ENCODE measurements at regions not wholly inside any gene's neighbourhood (a gene's known extent, or its start where the extent isn't known, plus 50 kb on each side); places are given as distances from the start of the nearest gene placed in this dataset.

DNA sequence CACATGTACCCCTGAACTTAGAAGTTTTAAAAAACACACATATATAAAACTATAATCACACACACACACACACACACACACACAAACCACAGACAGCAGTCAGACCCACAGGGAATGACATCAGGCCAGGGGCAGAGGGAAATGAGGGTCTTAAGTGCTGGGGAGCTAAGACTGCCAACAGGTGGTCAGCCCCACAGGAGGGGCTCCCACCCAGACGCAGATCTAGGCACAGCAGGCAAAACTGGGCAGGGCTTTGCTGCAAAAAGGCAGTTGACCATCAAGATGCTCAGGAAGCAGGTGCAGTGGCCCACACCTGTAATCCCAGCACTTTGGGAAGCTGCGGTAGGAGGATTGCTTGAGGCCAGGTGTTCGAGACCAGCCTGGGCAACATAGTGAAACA is 121.0 kb upstream of the LSM14A start:
- no peak for DNase-seq (ENCODE audit: low spot score in 2 of 2)
- H3K36me3 ChIP-seq = no peaks in the 10 kb centered on the region
- H3K9me3 ChIP-seq = no peaks in the 10 kb centered on the region
- no peaks in the 10 kb centered on the region for H3K27me3 ChIP-seq
- H3K27ac ChIP-seq = no peak overlapping the region
- WGBS, 2 donors = 74 to 81% methylated on average over 3 of the region's 3 CpGs
- TF ChIP-seq POLR2A (IDR thresholded peaks at IDR 0.05) = no peak
- TF ChIP-seq, protein P1, sequence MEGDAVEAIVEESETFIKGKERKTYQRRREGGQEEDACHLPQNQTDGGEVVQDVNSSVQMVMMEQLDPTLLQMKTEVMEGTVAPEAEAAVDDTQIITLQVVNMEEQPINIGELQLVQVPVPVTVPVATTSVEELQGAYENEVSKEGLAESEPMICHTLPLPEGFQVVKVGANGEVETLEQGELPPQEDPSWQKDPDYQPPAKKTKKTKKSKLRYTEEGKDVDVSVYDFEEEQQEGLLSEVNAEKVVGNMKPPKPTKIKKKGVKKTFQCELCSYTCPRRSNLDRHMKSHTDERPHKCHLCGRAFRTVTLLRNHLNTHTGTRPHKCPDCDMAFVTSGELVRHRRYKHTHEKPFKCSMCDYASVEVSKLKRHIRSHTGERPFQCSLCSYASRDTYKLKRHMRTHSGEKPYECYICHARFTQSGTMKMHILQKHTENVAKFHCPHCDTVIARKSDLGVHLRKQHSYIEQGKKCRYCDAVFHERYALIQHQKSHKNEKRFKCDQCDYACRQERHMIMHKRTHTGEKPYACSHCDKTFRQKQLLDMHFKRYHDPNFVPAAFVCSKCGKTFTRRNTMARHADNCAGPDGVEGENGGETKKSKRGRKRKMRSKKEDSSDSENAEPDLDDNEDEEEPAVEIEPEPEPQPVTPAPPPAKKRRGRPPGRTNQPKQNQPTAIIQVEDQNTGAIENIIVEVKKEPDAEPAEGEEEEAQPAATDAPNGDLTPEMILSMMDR (IDR thresholded peaks at IDR 0.05) = no peak
- no peak for TF ChIP-seq EP300 (IDR thresholded peaks at IDR 0.05)
- H3K4me1 ChIP-seq = no peaks in the 10 kb centered on the region
- H3K4me3 ChIP-seq = no peak overlapping the region

DNA sequence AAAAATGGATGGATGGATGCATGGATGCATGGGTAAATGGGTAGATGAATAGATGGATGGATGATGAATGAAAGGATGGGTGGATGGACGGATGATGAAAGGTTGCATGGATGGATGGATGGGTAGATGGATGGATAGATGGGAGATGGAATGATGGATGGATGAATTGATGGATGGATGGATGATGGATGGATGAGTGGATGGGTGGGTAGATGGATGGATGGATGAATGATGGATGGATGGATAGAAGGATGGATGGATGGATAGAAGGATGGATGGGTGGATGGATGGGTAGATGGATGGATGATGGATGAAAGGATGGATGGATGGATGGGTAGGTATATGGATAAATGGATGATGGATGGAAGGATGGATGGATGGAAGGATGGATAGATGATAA is 115.1 kb upstream of the LSM14A start:
- no peaks in the 10 kb centered on the region for H3K36me3 ChIP-seq
- TF ChIP-seq EP300 (IDR thresholded peaks at IDR 0.05) = no peak
- no peak for TF ChIP-seq POLR2A (IDR thresholded peaks at IDR 0.05)
- TF ChIP-seq, protein P1 (IDR thresholded peaks at IDR 0.05) = no peak
- H3K27ac ChIP-seq = no peak overlapping the region
- H3K4me1 ChIP-seq = no peaks in the 10 kb centered on the region
- no peak overlapping the region for H3K4me3 ChIP-seq
- no peaks in the 10 kb centered on the region for H3K9me3 ChIP-seq
- H3K27me3 ChIP-seq = no peaks in the 10 kb centered on the region
- 94 to 96% methylated on average over 1 of the region's 1 CpG for WGBS, 2 donors
- no peak for DNase-seq (ENCODE audit: low spot score in 2 of 2)

DNA sequence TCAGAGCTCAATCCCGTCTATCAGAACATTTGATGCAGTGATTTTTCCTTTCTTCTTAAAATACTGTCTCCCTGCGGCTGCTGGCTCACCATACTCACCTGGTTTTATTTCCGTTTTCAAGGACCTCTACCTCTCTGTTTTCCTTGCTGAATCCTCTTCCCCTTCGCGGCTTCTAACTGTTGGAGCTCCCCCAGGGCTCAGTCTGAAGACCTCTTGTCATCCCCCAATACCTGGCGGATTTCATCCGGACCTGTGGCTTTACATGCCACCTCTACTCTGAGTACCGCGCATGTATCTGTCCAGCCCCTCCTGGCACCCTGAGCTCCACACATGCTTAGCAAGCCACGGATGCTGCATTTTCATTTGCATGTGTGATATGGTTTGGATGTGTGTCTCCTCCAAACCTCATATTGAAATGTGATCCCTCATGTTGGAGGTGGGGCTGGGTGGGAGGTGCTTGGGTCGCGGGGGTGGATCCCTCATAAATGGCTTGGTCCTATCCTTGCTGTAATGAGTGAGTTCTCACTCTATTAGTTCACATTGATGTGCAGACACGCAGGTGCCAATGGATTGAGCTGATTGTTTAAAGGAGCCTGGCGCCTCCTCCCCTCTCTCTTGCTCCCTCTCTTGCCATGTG is 106.2 kb upstream of the LSM14A start:
- Histone ChIP-seq H3K36me3 (no peaks in the 10 kb centered on the region), H3K4me3 (no peak overlapping the region), H3K27ac (no peak overlapping the region), H3K9me3 (no peaks in the 10 kb centered on the region), H3K27me3 (peaks cover 0 to 3% of the 10 kb centered on the region in 2 donors), H3K4me1 (no peaks in the 10 kb centered on the region)
- no peak for DNase-seq (ENCODE audit: low spot score in 2 of 2)
- WGBS, 2 donors = 28 to 54% methylated on average over 14 of the region's 14 CpGs
- TF ChIP-seq POLR2A (IDR thresholded peaks at IDR 0.05) = no peak
- no peak for TF ChIP-seq EP300 (IDR thresholded peaks at IDR 0.05)

DNA sequence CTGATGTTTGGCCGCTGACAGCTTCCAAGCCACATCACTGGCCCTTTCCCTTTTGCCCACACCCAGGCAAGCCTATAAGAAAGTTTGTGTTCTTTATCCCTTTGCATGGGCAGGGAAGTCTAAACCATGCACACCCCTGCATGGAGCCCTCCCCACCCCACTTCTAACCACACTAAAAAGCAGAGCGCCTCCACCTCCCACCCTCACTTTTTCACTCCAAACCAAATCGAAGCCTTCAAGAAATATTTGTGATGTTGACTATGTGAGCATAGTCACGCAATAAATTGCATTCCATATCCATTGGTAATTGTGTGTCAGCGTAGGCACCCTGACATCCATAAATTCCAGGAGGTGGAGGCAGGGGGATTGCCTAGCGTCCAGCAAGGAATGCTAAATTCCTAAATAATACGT is 104.4 kb upstream of the LSM14A start:
- Histone ChIP-seq H3K9me3 (no peaks in the 10 kb centered on the region), H3K4me1 (no peaks in the 10 kb centered on the region), H3K27ac (no peak overlapping the region), H3K36me3 (no peaks in the 10 kb centered on the region), H3K4me3 (no peak overlapping the region), H3K27me3 (peaks cover 0 to 7% of the 10 kb centered on the region in 2 donors)
- DNase-seq (ENCODE audit: low spot score in 2 of 2) = no peak
- 63% methylated on average over 7 of the region's 7 CpGs for WGBS, 2 donors
- TF ChIP-seq POLR2A (IDR thresholded peaks at IDR 0.05) (no peak), EP300 (IDR thresholded peaks at IDR 0.05) (no peak)
- TF ChIP-seq, protein P1 (IDR thresholded peaks at IDR 0.05) = no peak

DNA sequence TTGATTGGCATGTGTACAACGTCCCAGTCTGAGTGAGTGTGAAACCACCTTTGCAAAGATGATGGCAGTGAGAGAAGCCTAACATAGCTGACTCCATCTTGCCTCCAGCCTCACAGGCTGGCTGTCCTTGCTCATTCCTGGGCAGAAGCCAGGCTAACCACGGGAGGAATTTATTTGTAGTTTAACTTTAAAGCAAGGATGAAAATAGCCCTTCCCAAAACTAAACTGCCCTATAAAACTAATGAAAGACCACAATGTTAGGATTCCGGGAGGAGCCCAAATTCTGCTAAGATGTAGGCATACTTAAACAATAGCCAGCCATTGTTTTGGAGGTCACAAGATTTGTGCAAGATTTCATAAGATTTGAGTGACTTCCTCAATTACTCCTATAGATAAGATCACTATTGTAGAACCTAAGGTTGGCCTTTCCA is 96.6 kb upstream of the LSM14A start:
- no peaks in the 10 kb centered on the region for H3K9me3 ChIP-seq
- TF ChIP-seq, protein P1 (IDR thresholded peaks at IDR 0.05) = no peak
- WGBS, 2 donors = 22 to 41% methylated on average over 3 of the region's 3 CpGs
- DNase-seq (ENCODE audit: low spot score in 2 of 2) = no peak
- H3K4me1 ChIP-seq = no peaks in the 10 kb centered on the region
- no peaks in the 10 kb centered on the region for H3K36me3 ChIP-seq
- no peak overlapping the region for H3K4me3 ChIP-seq
- H3K27ac ChIP-seq = no peak overlapping the region
- H3K27me3 ChIP-seq = peaks cover 0 to 7% of the 10 kb centered on the region in 2 donors
